GM12875 (cell line): ENCODE measurements at regions not wholly inside any gene's neighbourhood (a gene's known extent, or its start where the extent isn't known, plus 50 kb on each side); places are given as distances from the start of the nearest gene placed in this dataset.

Source experiments
- H3K4me3 ChIP-seq: one replicate; pipeline ENCODE4 v1.5.1; 2011; ENCODE audit warnings: low read depth, low read length, control low read depth
- TF ChIP-seq, protein P1 (sequence below): IDR thresholded peaks from 2 replicates; pipeline ENCODE4 v1.5.1; 2011; ENCODE audit warnings: low read depth, mild to moderate bottlenecking, control low read depth, inconsistent platforms, low read length, moderate library complexity, borderline replicate concordance; ENCODE audit not compliant: insufficient read depth

DNA sequence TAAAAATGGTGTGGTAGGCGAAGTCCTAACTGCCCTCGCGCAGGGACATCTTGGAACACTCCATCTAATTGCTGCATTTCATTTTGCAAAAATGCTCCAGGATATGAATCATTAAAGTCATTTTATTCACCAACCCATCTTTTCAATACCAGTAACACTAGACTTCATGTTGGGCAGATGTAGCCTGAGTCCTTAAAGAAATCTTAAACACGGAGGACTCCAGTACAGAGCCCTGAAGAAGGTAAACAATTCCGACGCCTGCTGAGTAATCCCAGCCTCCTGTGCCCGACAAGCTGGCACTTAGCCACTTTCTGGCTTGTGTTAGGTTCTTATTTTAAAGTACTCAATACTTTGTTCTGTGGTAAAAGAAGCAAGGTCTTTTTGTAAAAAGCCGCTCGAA, 58.0 kb upstream of the IRS2 start:
- TF ChIP-seq, protein P1, sequence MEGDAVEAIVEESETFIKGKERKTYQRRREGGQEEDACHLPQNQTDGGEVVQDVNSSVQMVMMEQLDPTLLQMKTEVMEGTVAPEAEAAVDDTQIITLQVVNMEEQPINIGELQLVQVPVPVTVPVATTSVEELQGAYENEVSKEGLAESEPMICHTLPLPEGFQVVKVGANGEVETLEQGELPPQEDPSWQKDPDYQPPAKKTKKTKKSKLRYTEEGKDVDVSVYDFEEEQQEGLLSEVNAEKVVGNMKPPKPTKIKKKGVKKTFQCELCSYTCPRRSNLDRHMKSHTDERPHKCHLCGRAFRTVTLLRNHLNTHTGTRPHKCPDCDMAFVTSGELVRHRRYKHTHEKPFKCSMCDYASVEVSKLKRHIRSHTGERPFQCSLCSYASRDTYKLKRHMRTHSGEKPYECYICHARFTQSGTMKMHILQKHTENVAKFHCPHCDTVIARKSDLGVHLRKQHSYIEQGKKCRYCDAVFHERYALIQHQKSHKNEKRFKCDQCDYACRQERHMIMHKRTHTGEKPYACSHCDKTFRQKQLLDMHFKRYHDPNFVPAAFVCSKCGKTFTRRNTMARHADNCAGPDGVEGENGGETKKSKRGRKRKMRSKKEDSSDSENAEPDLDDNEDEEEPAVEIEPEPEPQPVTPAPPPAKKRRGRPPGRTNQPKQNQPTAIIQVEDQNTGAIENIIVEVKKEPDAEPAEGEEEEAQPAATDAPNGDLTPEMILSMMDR, result no peak
- no peak overlapping the region for H3K4me3 ChIP-seq

DNA sequence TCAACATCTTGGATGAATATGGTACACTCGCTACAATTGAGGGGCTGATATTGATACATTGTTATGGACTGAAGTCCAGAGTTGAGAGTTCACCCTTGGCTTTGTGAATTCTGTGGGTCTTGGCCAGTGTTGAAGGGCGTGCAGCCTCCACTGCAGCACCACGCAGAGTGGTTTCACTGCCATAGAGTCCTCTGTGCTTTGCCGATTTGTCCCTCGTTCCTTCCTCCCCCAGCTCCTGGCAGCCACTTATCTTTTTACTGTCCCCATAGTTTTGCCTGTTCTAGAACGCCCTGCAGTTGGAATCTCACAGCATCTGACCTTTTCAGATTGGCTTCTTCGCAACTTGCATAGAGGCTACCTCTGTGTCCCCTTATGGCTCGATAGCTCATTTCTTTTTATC, 57.3 kb upstream of the IRS2 start:
- H3K4me3 ChIP-seq, result no peak overlapping the region
- TF ChIP-seq, protein P1, result no peak

DNA sequence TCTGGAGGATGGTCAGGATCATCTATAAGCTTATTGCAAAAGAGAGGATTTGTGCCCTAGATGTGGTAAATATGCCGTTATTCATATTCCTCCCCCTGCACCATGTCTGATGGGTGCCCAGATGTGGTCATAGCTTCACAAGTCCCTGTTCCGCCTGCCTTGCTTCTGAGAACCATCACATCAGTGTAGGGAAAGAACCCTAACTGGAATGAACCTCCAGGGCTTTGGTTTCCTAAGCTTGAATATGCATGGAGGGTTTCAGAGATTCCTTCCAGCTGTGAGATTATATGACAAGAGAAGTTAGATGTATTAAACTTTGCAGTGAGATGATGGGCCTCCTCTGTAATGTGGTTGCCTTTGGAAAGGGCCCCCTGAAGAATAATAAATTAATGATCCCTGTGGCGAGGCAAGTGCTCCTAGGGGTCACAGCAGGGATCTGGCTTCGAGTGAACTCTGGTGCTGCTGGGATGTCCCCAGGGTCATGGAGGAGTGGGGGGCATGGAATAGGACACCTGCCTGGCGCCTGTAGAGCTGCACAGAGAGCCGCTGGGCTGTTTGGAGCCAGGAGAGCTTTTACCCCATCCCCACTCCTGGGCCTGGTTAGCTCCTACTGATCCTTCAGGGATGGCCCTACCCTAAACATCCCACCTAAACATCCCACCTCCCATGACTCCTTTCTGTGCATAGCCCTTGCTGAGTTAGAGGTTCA, 56.0 kb upstream of the IRS2 start:
- TF ChIP-seq, protein P1, result no peak
- H3K4me3 ChIP-seq, result no peak overlapping the region

DNA sequence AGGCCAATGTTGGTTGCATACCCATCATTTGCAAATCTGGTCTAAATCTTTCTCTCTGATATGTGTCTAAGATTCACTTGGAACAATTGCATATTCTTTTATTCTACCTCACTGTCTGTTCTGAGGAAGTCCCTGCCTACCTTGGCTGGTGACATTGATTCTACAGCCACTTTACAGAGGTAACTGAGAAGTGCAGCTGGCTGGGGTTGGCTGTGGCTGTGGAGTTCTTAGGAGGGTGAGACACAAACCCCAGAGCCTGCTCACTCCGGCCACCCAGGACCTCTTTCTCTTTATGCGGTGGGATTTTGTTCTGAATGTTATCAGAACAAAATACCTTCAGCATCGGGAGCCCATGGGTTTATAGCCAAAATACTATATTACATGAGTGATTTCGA, 54.5 kb upstream of the IRS2 start:
- H3K4me3 ChIP-seq, result no peak overlapping the region
- TF ChIP-seq, protein P1, result no peak

DNA sequence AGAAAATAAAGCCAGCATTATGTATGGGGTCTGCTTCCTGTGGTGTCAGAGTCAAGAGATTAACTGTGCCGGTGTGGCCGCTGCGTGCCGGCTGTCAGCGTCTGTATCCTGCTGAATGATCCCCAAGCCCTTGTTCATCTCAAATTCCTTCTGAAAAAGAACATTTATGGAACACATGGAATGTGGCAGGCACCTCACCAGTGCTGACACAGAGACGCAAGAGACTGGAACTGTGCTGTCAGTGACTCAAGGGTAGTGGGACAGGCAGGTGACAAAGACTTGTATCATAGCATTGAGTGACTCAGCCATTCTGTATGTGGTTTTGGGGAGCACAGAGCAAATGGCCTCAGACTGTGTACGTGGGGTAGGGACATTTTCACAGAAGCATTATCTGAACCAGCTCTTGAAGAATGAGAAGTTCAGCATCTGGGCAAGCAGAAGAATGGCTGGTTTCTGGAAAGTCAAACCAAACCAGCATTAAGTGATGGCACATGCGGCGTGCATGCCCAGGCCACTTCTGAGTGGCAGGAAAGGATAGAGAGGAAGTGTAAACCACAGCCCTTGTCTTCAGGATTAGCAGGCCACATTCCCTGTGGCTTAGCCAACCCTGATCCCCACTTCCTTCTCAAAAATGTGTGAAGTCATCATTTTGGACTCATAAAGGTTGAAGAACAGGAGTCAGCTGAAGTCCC, 54.0 kb upstream of the IRS2 start:
- no peak overlapping the region for H3K4me3 ChIP-seq
- TF ChIP-seq, protein P1, result no peak

DNA sequence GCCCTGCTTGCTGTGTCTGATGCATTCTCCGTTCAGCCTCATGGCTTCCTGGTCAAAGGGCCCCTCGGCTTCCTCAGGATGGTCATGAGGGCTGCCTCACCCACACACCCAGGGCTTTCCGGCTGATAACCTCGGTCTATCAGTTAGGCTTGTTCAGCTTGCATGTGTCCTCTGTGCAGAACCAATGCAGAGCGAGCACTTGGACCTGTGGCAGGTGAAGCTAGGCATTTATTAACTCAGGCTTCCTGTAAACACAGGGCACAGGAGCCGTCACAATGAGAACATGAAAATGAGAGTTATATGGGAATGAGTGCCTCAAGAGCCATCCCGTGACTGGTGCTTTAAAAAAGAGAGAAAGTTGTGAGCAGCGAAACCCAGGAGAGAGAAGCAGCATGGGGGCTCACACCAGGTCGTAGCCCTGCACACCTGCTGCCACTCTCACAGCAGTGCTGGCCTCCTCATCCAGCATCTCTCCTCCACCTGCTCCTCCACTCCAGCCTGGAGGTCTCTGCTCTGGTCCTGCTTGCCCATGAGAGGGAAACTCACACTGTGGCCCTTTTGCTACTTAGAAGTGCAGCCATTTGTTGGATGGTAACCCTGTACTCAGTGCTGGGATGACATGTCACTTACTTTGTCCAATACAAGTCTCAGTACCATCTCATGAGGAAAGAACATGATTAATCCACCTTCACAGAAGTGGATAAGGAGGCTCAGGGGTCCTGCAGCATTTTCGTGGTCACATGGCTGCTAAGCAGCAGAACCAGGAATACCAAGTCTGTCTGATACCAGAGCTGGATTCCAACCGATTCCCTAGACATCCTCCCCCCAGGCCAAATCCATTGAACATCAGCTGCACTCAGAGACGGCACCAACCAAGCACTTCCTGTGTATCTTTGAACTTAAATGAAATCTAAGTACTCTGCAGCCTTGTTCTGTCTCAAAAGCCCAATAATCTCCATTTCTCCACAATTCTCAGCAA, 50.5 kb upstream of the IRS2 start:
- no peak overlapping the region for H3K4me3 ChIP-seq
- TF ChIP-seq, protein P1, result no peak
